Suprapubic skin (tissue), 4 donors: ENCODE measurements at regions not wholly inside any gene's neighbourhood (a gene's known extent, or its start where the extent isn't known, plus 50 kb on each side); places are given as distances from the start of the nearest gene placed in this dataset.
"Not testable (repeated sequence)": the region's sequence is repeated elsewhere in the genome, so short reads cannot be mapped to it uniquely, and the experiment has no call there.

Experiments used
- DNase-seq, 2 donors: peaks; one replicate each; pipeline ENCODE4 v3.0.0-alpha.2; 2019; ENCODE audit warnings: low spot score in 2 of 2
- H3K27ac ChIP-seq: fragments of 200-600 bp; sonication (generic); one replicate; pipeline ENCODE4 v1.5.1; 2019
- H3K27me3 ChIP-seq: fragments of 200-600 bp; sonication (generic); one replicate; pipeline ENCODE4 v1.5.1; 2019
- H3K36me3 ChIP-seq: fragments of 200-600 bp; sonication (generic); one replicate; pipeline ENCODE4 v1.5.1; 2019
- H3K4me1 ChIP-seq: fragments of 200-600 bp; sonication (generic); one replicate; pipeline ENCODE4 v1.5.1; 2019
- H3K4me3 ChIP-seq: fragments of 200-600 bp; sonication (generic); one replicate; pipeline ENCODE4 v1.5.1; 2019; ENCODE audit warnings: mild to moderate bottlenecking
- H3K9me3 ChIP-seq: fragments of 200-600 bp; sonication (generic); one replicate; pipeline ENCODE4 v1.5.1; 2019
- EP300 ChIP-seq: sonication (generic); formaldehyde crosslinking; IDR thresholded peaks from one replicate; pipeline ENCODE4 v1.6.1; 2017; ENCODE audit warnings: antibody characterized with exemption
- POLR2A ChIP-seq, 2 donors: fragments of 450-650 bp; IDR thresholded peaks; one replicate each; pipeline ENCODE4 v1.6.1; 2017; ENCODE audit warnings: antibody characterized with exemption in 2 of 2, mild to moderate bottlenecking in 2 of 2, moderate library complexity in 2 of 2
- POLR2AphosphoS5 ChIP-seq, 3 donors: sonication (generic); formaldehyde crosslinking; IDR thresholded peaks; one replicate each; pipeline ENCODE4 v1.6.1; 2017; ENCODE audit warnings: antibody characterized with exemption in 3 of 3
- WGBS: methylation state at CpG from one replicate; pipeline ENCODE4 v1.1.5; 2018; 5-methylcytosine and 5-hydroxymethylcytosine counted together
- TF ChIP-seq, protein P1 (sequence below), 2 donors: fragments of 200-600 bp in 1 of 2; fragments of 450-650 bp in 1 of 2; sonication (generic) in 1 of 2; IDR thresholded peaks; one replicate each; pipeline ENCODE4 v1.5.1; 2016 to 2019; ENCODE audit warnings: antibody characterized with exemption in 2 of 2, mild to moderate bottlenecking in 1 of 2, moderate library complexity in 1 of 2

DNA sequence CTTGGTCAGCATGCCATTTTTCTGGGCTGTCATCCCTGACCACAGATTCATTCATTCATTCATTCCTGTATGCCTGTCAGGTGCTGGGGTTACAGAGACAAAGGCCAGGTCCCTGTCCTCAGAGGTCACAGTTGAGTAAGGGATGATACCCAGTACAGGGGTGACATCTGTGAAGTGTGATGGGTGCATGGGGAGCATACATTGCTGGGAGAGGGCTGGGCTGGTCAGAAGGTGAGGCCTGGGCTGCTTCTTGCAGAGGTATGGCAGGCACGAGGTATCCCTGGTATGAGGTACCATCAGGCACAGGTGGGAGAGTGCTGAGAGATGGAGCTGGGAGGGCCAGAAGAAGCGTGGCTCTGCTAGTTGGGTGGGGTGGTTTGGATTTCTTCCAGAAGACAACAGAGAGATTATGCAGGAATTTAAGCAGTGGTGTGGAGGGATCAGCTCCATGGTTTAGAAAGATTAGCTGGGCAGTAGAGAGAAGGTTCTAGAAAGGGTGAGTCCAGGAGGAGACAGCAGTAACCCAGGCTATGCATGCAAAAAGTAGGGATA, 181.9 kb upstream of the HAAO start:
- Histone ChIP-seq H3K9me3 (no peaks in the 10 kb centered on the region), H3K36me3 (no peaks in the 10 kb centered on the region), H3K27ac (peak overlapping the region; percentile 47), H3K4me3 (no peak overlapping the region), H3K27me3 (no peaks in the 10 kb centered on the region), H3K4me1 (peaks cover 37% of the 10 kb centered on the region)
- no peak for TF ChIP-seq EP300
- TF ChIP-seq, protein P1, sequence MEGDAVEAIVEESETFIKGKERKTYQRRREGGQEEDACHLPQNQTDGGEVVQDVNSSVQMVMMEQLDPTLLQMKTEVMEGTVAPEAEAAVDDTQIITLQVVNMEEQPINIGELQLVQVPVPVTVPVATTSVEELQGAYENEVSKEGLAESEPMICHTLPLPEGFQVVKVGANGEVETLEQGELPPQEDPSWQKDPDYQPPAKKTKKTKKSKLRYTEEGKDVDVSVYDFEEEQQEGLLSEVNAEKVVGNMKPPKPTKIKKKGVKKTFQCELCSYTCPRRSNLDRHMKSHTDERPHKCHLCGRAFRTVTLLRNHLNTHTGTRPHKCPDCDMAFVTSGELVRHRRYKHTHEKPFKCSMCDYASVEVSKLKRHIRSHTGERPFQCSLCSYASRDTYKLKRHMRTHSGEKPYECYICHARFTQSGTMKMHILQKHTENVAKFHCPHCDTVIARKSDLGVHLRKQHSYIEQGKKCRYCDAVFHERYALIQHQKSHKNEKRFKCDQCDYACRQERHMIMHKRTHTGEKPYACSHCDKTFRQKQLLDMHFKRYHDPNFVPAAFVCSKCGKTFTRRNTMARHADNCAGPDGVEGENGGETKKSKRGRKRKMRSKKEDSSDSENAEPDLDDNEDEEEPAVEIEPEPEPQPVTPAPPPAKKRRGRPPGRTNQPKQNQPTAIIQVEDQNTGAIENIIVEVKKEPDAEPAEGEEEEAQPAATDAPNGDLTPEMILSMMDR (IDR thresholded peaks at IDR 0.05): no peak
- WGBS: 47% methylated on average over 2 of the region's 2 CpGs
- peak in 1 of 2 donors; percentile 58 for DNase-seq

DNA sequence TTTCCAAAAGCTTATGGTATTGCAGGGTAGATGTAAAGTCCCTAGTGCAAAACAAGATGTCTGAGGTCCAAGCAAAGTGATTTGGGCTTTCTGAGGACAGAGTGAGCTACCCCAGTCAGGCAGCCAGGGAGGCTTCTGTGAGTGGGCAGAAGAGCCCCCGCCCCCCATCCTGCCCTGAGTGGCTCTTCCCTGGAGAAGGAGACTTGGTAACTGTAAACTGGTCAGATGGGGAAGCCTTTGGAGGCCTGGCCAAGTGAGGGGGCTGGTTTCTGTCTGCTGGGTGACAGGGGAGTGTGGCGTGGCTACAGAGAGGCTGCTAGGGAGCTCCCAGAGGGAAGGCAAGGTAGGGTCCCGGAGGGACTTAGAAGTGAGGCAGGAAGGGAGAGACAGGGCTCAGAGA, 181.3 kb upstream of the HAAO start:
- Histone ChIP-seq H3K36me3 (no peaks in the 10 kb centered on the region), H3K27me3 (no peaks in the 10 kb centered on the region), H3K9me3 (no peaks in the 10 kb centered on the region), H3K4me3 (no peak overlapping the region), H3K4me1 (peaks cover 40% of the 10 kb centered on the region), H3K27ac (no peak overlapping the region)
- TF ChIP-seq POLR2A (IDR thresholded peaks at IDR 0.05): no peak
- TF ChIP-seq POLR2AphosphoS5 (IDR thresholded peaks at IDR 0.05): no peak
- TF ChIP-seq, protein P1 (IDR thresholded peaks at IDR 0.05): no peak
- TF ChIP-seq EP300: no peak
- WGBS: 67% methylated on average over 3 of the region's 3 CpGs
- DNase-seq: peak in 1 of 2 donors; percentile 50

DNA sequence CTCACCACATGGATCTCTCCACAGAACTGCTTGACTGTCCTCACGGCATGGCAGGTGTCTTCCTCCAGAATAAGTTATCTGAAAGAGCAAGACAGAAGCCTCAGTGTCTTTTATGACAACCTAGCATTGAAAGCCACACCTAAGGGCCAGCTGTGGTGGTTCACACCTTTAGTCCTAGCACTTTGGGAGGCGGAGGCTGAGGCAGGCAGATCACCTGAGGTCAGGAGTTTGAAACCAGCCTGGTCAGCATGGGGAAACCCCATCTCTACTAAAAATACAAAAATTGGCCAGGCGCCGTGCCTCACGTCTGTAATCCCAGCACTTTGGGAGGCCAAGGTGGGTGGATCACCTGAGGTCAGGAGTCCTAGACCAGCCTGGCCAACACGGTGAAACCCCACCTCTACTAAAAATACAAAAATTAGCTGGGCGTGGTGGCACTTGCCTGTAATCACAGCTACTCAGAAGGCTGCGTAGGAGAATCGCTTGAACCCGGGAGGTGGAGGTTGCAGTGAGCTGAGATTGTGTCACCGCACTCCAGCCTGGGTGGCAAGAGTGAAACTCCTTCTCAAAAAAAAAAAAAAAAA, 180.6 kb upstream of the HAAO start:
- H3K9me3 ChIP-seq, H3K36me3 ChIP-seq, H3K27ac ChIP-seq, H3K27me3 ChIP-seq, H3K4me3 ChIP-seq: not testable (repeated sequence)
- peaks cover 46% of the 10 kb centered on the region for H3K4me1 ChIP-seq
- DNase-seq: peak in 1 of 2 donors; percentile 51
- 86% methylated on average over 6 of the region's 11 CpGs for WGBS

DNA sequence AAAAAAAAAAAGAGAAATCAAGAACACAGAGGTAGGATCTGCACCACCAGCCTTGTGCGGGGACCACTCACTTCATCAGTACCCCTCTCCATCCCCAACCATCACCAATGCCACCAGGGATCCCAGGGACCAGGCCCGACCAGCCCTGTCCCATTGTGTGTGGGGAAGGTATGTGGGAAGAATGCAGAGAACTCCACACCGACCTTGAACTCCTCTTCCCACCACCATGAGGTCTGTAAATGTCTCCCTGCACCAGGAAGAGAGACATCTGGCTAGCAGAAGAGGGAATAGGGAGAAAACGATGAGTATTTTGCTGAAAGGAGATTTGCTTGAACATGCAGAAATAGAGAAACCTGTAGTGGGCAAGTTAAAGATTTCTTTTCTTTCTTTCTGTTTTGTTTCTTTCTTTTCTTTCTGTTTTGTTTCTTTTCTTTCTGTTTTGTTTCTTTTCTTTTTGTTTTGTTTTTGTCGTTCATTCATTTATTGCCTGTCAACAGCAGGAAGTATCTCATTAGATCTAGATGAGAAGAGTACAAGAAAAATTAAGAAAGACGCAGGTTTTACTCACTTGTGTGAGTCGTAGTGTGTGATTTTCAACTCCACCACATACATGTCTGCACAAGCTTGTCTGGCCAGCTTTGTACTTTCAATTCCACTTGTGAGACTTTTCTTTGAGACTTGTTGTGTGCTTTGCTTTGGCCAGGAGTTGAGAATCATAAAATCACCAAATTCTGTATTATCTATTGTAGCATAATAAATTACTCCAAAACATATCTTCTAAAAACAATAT, 179.8 kb upstream of the HAAO start:
- no peak for TF ChIP-seq POLR2AphosphoS5 (IDR thresholded peaks at IDR 0.05)
- no peak for TF ChIP-seq POLR2A (IDR thresholded peaks at IDR 0.05)
- TF ChIP-seq, protein P1 (IDR thresholded peaks at IDR 0.05): no peak
- TF ChIP-seq EP300: no peak
- Histone ChIP-seq H3K4me1 (peaks cover 52% of the 10 kb centered on the region), H3K9me3 (no peaks in the 10 kb centered on the region), H3K36me3 (no peaks in the 10 kb centered on the region), H3K27me3 (no peaks in the 10 kb centered on the region), H3K4me3 (no peak overlapping the region), H3K27ac (no peak overlapping the region)
- WGBS: 46% methylated on average over 7 of the region's 7 CpGs
- DNase-seq: peak in 1 of 2 donors; percentile 29

DNA sequence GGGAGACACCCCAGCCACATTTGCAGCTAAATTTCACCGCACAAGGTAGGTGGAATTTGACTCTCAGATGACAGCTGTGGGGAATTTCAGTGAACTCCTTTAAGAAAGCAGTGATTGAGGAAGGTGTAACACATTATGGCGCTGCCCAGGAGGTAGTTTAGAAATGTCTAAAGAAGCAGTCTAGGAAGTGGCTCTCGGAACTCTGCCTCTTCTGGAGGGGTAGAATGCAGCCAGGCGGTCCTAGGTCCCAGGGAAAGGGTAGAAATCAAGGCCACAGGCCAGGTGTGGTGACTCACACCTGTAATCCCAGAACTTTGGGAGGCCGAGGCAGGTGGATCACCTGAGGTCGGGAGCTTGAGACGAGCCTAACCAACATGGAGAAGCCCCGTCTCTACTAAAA, 179.0 kb upstream of the HAAO start:
- 80% methylated on average over 8 of the region's 8 CpGs for WGBS
- no peaks in the 10 kb centered on the region for H3K9me3 ChIP-seq
- no peaks in the 10 kb centered on the region for H3K27me3 ChIP-seq
- no peak overlapping the region for H3K27ac ChIP-seq
- no peaks in the 10 kb centered on the region for H3K36me3 ChIP-seq
- peaks cover 46% of the 10 kb centered on the region for H3K4me1 ChIP-seq
- peak in 1 of 2 donors; percentile 41 for DNase-seq
- no peak overlapping the region for H3K4me3 ChIP-seq
- TF ChIP-seq POLR2AphosphoS5 (IDR thresholded peaks at IDR 0.05) (no peak), POLR2A (IDR thresholded peaks at IDR 0.05) (no peak), EP300 (no peak)
- TF ChIP-seq, protein P1 (IDR thresholded peaks at IDR 0.05): no peak
